ENCODE measurements at regions not wholly inside any gene's neighbourhood (a gene's known extent, or its start where the extent isn't known, plus 50 kb on each side); places are given as distances from the start of the nearest gene placed in this dataset.

- no peak for TF ChIP-seq CTCF (optimal IDR thresholded peaks at IDR 0.05 in 1 of 3, IDR thresholded peaks at IDR 0.05 in 1 of 3, conservative IDR thresholded peaks at IDR 0.05 in 1 of 3; ENCODE audit: extremely low read depth in 1 of 3, insufficient read depth in 2 of 3, low read length in 3 of 3)
- no peak for TF ChIP-seq EZH2 (IDR thresholded peaks at IDR 0.05; ENCODE audit: low read length)
Measured at GRCh38 chr2:234305846-234306245, 191.0 kb downstream of the ARL4C start.

Data from keratinocyte (primary cell).